Hepatocyte (in vitro differentiated cells): ENCODE measurements at regions not wholly inside any gene's neighbourhood (a gene's known extent, or its start where the extent isn't known, plus 50 kb on each side); places are given as distances from the start of the nearest gene placed in this dataset.

ENCODE experiments used
- EZH2 ChIP-seq: fragments of 200-600 bp; sonication (generic); IDR thresholded peaks from 2 replicates; pipeline ENCODE4 v1.6.1; 2016; ENCODE audit warnings: antibody characterized with exemption, mild to moderate bottlenecking, borderline replicate concordance
- EZH2phosphoT487 ChIP-seq: fragments of 200-600 bp; sonication (generic); IDR thresholded peaks from one replicate; pipeline ENCODE4 v1.6.1; 2018; ENCODE audit warnings: antibody characterized with exemption, mild to moderate bottlenecking, low read depth, moderate library complexity; ENCODE audit not compliant: unreplicated experiment, severe bottlenecking
- TF ChIP-seq, protein P1 (sequence below): fragments of 200-600 bp; sonication (generic); IDR thresholded peaks from 2 replicates; pipeline ENCODE4 v1.5.1; 2016; ENCODE audit warnings: antibody characterized with exemption, mild to moderate bottlenecking; ENCODE audit not compliant: poor library complexity

DNA sequence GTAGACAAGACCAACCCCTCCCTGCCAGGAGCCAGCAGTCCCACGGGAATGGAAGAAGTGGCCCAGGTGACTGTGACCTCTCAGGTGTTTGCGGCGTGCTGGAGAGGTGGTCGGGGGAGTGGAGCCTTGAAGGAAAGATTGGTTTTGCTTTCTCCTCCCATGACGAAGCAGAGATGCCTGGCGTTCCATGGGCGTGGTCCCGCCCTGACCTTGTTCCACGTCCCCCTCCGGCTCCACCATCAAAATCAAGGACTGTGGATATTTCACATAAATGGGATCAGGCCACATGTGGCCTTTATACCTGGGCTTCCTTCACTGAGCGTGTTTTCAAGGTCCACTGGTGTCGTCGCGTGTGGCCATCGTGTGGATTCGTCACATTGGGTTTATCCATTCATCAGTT, 270.6 kb upstream of the TNRC6C start:
- TF ChIP-seq, protein P1, sequence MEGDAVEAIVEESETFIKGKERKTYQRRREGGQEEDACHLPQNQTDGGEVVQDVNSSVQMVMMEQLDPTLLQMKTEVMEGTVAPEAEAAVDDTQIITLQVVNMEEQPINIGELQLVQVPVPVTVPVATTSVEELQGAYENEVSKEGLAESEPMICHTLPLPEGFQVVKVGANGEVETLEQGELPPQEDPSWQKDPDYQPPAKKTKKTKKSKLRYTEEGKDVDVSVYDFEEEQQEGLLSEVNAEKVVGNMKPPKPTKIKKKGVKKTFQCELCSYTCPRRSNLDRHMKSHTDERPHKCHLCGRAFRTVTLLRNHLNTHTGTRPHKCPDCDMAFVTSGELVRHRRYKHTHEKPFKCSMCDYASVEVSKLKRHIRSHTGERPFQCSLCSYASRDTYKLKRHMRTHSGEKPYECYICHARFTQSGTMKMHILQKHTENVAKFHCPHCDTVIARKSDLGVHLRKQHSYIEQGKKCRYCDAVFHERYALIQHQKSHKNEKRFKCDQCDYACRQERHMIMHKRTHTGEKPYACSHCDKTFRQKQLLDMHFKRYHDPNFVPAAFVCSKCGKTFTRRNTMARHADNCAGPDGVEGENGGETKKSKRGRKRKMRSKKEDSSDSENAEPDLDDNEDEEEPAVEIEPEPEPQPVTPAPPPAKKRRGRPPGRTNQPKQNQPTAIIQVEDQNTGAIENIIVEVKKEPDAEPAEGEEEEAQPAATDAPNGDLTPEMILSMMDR = no peak
- TF ChIP-seq EZH2 (no peak), EZH2phosphoT487 (no peak)
